HG03060 (cell line): ENCODE measurements at regions not wholly inside any gene's neighbourhood (a gene's known extent, or its start where the extent isn't known, plus 50 kb on each side); places are given as distances from the start of the nearest gene placed in this dataset.
A peak's percentile ranks its signal among the peaks of the same experiment; 100 is the strongest.

ENCODE experiments used
- ATAC-seq: cut with Tn5 transposase; IDR thresholded peaks from one replicate; pipeline ENCODE4 v1.9.1; 2021; ENCODE audit warnings: low read depth, moderate number of reproducible peaks; ENCODE audit not compliant: unreplicated experiment

DNA sequence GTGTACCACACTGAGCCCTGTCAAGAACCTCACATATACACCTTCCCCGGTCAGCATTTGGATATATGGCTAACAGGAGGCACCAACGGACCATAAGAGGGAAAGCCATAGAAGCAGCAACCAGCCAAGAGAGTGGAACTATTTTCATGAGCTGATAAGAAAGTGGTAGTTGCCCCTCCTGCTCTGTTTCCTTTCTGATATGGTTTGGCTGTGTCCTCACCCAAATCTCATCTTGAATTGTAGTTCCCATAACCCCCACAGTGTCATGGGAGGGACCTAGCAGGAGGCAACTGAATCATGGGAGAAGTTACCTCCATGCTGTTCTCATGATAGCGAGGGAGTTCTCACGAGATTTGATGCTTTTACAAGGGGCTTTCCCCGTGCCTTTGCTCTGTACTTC, 366.1 kb upstream of the DAB1 start:
- no peak for ATAC-seq

DNA sequence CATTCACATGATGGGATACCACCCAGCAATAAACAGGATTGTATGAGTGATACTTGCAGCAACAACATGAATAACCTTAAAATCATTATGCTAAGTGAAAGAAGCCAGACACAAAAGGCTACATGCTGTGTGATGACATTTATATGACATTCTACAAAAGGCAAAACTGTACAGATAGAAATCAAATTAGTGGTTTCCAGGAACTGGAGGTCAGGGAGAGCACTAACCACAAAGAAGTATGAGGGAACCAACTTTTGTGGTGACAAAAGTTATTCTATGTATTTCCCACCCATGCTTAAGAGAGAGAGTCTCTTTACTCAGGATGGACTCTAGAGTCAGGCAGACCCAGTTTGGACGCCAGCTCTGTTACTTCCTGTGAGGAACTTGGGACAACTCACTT, 364.5 kb upstream of the DAB1 start:
- no peak for ATAC-seq

DNA sequence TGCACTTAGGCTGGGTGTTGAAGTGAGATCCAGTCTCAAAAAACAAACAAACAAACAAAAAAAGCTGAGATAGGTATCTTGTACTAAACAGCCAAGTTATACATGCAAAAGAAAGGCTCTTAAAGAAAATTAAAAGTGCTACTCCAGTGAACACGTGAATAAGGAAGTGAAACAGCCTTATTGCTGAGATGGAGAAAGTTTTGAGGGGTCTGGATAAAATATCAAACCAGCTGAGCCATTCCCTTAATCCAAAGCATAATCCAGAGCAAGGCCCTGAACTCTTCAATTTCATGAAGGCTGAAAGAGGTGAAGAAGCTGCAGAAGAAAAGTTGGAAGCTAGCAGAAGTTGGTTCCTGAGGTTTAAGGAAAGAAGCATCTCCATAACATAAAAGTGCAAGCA, 360.5 kb upstream of the DAB1 start:
- no peak for ATAC-seq

DNA sequence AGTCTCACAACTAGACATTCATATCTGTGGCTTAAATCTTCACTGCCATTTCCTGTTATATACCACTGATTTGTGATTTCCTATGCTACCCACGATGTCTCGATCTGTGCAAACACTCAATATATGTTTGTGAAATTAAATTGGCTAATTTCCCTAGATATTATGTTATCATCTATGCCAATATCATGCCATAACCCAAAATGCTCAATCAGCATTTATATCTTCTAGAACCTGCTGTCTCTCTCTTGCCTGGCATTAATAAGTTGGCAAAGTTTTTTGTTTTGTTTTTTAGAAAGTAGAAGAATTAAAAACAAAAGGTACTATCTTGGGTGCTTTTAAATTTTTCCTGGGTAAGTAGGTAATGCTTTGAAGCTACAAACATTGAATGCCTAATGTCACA, 358.5 kb upstream of the DAB1 start:
- no peak for ATAC-seq

DNA sequence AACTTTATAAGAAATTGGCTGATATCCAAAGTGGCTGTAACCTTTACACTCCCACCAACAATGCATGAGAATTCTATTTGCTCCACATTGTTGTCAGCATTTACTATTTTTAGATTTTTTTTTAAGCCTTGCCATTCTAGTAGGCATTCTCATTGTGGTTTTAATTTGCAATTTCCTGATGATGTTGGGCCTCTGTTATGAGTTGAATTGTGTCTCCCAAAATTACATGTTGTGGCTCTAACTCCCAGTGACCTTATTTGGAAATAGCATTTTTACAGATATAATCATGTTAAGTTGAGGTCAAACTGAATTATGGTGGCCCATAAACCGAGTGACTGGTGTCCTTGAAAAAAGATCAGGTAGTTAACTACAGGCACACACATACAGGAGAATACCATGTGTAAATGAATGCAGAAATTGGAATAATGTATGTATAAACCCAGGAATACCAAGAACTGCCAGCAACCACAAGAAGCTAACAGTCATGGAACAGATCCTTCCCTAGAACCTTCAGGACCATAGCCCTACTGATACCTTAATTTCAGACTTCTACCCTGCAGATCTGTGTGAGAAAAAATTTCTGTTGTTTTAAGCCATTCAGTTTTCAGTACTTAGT, 348.8 kb upstream of the DAB1 start:
- ATAC-seq, result no peak

DNA sequence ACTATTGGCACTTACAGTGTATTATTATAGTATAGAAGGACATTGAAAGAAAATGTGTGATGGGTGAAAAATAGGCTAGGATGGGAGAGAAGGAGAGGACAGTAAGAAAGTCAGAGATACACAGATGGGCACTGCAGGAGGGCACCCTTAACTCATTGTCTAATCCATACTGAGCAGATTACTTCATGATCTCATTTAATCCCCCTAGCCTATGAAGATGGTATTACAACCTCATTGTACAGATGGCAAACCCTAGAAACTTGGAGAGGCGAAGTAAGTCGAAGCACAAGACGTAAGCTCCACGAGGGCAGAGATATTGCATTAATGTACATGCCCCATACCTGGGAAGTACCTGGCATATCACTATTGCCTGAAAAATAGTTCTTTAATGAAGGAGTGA, 346.9 kb upstream of the DAB1 start:
- ATAC-seq, result no peak

DNA sequence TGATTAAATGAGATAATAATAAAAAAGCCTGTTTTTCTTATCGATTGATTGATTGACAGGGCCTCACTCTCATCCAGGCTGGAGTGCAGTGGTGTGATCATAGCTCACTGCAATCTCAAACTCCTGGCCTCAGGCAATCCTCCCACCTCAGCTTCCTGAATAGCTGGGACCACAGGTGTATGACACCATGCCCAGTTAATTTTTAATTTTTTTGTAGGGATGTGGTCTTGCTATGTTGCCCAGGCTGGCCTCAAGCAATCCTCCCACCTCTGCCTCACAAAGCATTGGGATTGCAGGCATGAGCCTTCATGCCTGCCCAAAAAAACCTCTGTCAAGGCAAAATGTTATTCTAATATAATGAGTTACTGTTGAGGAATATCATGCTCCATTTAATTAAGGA, 346.4 kb upstream of the DAB1 start:
- no peak for ATAC-seq

DNA sequence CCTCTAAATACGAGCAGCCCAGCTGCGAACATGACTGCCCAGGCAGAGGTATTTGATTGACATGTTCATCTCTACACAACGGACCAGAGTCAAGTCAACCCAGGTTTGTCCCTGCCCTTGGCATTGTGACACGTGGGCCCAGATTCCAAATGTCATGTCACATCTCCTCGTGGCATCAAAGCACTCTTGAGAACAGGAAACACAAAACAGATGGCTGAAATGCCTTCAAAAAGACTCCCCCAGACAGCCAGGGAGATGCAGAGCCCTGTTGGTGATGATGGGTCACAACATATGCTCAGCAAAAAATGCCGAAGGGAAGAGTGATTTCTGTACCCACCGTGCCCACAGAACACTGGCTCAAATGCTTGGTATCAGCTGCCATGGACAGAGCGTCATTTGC, 337.8 kb upstream of the DAB1 start:
- no peak for ATAC-seq

DNA sequence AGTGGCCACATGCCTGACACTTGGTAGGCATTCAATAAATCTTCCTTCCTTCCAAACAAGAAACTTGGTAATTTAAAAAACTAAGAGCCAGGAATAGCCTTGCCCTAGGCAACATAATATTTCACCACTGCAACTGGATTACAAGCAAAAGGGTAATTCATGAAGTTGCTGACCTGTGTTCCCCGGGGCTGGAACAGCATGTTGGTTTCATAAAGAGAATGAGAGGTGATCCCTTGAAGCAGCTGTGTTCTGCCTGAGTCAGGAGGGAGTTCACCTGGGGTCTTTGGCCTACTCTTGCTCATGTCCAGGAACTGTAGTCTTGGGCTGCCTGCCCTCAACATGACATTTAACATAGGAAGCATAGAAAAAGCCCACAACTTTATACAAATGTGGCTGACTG, 329.0 kb upstream of the DAB1 start:
- ATAC-seq, result no peak

DNA sequence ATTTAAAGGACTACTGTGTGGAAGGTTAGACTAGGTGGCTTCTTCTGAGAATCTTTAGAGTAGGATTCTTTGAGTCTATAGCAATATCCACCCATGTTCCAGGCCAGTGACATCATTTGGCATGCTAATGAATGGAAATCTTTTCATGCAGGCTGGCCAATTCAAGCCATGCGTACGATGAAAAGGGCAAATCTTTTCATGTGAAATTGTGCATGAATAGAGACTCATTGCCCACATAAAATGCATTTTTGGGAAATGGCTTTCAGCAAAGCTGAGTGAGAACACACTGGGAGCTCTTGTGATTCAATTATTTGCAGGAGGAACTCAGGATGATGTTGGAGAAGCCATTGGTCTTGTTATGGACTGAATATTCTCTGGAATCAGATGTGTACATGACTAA, 324.9 kb upstream of the DAB1 start:
- no peak for ATAC-seq

DNA sequence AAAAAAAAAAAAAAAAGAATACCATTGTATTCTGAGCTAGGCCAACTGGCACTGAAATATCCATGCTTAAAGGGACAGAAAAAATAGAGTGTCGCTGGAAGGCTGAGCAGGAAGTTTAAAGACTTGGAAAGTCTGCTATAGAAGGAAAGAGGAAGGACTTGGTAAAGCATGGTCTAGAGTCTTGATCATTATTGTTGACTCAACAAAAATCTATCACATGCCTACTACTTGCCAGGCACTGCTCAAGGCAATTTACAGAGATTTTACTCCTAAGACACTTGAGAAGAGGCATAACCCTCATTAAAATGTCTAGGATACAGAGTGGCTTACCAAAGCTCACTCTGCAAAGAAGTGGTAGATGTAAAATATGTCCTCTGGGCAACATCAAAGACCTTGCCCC, 324.0 kb upstream of the DAB1 start:
- ATAC-seq, result no peak

DNA sequence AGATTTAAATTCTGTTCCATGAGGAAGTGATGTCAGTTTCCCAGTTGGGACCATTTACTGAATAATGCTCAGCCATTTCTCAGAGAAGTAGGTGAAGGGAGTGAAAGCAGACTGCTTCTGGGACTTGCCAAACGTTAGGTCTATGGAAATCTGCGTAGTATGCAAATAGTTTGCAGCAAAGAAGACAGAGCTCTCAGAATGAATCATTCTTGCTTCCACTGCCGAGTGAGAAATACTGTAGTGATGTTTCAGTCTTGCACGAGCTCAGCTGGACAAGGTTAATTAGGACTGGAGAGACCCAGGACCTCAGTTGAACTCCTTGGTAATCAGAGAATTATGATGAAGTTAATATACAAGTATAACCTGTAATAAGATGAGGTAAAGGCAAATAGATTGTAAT, 317.7 kb upstream of the DAB1 start:
- ATAC-seq, result peak; percentile 91

DNA sequence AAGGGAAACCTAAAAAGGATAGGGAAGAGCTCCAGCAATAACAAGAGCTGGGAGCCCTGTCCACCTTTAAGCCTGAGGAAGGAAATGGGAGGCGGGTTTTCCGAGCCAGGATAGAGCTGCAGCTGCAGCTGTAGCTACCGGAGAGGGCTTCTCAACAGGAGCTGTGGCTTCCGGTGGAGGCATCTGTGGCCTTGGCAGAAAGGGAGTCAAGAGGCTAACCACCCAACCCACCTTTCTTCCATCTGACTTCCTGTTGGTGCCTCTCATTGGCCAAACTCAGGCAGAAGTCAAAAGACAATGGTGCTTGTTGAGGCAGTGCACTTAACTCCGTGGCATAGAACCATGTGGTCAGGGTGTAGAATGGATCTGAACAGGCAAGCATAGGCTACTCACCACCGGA, 313.1 kb upstream of the DAB1 start:
- no peak for ATAC-seq

DNA sequence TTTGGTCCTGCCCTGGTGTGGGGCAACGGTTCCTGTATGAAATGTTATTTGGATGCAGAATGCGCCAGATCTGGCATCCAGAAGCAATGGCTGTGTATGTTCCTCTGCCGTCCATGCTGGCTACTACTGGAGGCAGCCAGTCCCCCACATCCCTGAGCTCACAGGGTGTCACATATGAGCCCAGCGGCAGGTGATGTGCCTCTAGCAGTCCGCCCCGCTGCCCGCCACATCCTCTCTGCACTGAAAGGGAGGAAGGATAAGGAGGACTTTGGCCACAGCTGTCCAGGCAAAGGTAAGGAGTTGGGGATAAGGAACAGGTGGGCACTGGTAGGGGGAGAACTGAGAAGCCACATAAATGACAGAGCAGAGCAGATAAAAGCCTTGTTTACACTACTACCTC, 305.3 kb upstream of the DAB1 start:
- ATAC-seq, result no peak

DNA sequence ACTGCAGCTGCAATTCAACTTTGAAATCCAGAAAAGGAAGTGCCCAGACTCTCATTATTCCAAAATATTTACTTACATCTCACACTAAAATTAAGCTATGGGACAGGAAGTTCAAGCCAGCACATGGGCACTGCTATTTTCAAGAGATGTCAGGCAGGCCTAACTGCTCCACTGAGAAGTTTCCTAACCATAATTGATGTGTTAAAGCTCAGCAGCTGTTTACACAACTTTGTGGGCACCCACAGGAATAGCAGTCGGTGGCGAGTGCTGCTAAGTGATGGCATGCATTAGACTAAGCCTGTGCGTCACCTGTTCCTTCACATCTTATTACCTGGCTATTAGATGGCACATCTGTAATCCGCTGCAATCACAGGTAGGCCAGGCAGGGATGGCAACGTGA, 303.3 kb upstream of the DAB1 start:
- no peak for ATAC-seq

DNA sequence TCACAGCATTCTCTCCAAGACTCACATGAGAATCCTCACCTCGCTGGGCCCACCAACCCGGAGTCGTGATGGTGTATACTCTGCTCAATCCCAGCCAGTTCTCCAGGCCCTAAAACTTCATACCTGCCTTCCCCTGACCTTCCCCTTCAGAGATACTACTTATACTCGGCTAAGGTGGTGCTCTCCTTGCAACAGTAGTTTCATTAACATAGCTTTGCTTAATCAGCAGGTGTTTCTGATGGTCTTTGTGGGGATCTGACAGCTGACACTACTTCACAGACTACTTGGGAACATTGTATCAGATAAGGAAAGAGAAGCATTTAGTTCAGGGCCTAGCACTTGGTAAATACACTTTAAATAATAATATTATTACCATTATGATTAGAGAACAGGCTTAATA, 301.5 kb upstream of the DAB1 start:
- ATAC-seq, result no peak

DNA sequence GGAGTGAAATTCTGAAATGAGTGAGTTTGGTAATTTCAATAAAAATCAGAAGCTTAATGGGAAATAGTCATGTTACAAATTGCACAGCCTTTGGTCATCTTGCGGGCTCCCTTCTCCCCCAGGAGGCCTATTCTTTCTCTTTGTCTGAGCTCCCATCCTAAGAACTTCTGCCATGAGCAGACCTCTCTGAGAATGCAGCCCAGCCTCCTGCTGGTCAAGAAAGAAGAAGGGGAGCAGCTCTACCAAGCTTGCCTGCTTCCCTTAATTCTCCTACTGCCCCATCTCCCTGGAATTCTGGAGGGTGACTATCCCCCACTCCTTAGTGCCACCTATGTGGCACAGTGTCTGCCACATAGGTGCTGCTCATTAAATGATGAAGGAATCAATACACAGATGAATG, 300.7 kb upstream of the DAB1 start:
- ATAC-seq, result no peak

DNA sequence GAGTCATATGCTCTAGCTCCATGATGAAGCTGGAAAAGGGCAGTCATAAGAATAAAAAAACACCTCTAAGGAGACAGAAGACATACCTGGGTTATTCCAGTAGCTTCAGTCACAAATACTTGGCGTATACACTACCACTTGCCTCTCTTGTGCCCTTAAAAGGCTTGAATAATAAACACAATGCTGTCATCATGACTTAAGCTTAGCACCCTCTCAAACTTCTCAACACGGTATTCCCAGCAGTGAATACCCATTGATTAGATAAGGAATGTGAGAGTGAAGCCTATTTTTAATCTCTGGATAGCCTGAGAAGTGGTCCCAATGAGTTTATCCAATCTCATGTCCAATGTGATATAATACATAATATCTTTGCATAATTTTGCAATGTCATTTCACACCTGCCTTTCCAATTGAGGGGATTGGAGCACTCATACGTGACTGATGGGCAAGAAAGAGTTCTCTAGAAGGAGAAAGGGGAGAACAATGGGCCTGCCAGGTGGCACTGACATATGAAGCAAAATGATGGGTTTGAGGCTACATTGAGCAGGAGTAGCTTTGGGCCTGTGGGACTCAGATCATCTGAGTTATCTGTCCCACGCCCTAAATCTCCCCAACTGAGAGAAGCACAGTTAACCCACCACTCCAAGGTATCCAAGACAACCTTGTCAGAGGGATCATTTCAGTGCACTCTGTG, 298.6 kb upstream of the DAB1 start:
- no peak for ATAC-seq

DNA sequence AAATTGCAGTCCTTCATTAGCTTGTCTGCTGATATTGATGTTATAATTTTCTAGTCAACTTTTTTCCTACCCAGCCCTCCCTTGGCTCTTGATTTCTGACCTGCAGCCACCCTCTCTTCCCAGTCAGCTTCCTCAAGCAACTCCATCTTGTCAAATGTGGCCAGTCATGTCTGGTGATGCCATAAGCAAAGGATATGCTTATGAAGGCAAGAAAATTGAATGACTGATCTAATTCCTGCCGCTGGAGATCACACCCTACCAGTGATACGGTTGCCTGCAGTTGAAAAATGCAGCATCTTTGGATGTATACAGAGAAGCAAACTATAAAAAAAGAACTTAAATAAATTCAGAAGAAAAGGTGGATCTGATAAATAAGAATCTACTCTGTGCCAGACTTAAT, 297.1 kb upstream of the DAB1 start:
- no peak for ATAC-seq

DNA sequence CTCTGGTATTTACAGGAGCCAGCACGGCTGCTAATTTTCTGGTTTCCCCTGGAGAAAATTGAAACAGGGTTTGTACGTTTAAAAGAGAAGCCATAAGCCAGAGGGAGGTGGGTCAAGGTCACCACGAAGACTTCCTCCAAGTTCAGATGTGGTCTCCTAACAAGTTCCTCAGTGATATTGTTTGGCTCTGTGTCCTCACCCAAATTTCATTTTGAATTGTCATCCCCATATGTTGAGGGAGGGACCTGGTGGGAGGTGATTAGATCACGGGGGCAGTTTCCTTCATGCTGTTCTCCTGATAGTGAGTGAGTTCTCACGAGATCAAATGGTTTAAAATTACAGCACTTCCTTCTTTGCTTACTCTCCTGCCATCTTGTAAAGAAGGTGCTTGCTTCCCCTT, 295.4 kb upstream of the DAB1 start:
- ATAC-seq, result no peak

DNA sequence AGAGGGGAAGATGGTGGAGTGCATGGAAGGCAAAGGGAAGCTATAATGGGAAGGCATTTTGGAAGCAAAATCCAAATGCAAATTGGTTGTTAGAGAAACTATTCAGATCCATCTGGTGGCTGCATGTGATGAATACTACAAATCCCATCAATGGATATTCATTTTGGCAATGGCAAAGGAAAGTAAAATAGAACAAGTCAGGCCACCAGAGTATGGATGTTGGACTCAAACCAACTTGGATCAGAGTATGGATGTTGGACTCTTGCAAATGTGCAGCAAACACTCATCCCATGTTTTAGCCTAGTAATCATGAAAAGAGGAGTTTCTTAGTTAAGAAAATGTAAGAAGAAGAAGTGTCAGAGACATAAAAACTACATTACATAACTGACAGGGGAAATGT, 289.6 kb upstream of the DAB1 start:
- no peak for ATAC-seq

DNA sequence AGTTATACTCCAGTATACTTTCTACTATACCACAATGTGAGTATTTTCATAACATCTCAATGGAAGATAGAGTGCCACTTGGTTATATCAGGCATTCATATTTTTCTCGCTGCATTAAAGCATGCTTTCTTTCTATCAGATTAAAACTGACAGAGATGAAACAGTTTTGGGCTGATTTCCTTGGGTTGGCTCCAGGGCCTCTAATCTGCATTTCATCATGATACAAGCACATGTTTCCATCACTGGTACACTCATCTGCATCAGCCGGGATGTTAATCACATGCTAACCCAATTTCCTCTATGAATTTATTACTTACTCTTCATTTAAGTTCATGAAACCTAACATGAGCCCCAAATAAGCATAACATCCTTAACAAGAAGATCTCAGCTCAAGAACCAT, 289.0 kb upstream of the DAB1 start:
- ATAC-seq, result no peak

DNA sequence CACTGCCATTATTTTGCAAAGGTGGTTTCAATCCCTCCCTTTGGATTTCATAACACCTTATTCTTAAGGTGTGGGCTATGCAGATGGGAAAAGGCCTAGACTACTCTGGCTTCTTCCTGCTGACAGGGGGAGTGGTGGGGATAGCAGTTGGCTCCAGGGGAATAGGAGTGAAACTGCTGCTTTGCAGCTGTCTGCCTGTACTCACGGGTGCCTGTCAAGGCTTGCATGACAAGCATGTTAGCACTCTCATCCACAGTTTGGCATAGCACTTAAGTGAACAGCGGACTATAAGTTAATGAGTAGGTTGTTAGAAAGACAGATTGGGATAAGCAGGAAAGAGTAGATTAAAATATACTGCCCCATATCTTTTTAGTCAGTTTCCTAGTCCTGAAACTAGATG, 287.5 kb upstream of the DAB1 start:
- no peak for ATAC-seq
